Keratinocyte (primary cell): ENCODE measurements at regions not wholly inside any gene's neighbourhood (a gene's known extent, or its start where the extent isn't known, plus 50 kb on each side); places are given as distances from the start of the nearest gene placed in this dataset.

Source experiments
- EZH2 ChIP-seq: IDR thresholded peaks from one replicate; pipeline ENCODE4 v1.6.1; 2012; ENCODE audit warnings: inconsistent platforms, mild to moderate bottlenecking, low read length, moderate library complexity
- TF ChIP-seq, protein P1 (sequence below), 3 experiments: IDR thresholded peaks in 1 of 3; conservative IDR thresholded peaks in 1 of 3; optimal IDR thresholded peaks in 1 of 3; 2 replicates in 2 of 3; 3 replicates in 1 of 3; pipeline versions ENCODE3 to v1.5.1; 2011; ENCODE audit warnings: low read length in 3 of 3, mild to moderate bottlenecking in 3 of 3, moderate library complexity in 2 of 3, control low read depth in 1 of 3, inconsistent platforms in 1 of 3; ENCODE audit not compliant: insufficient read depth in 2 of 3; ENCODE audit errors: extremely low read depth in 1 of 3

DNA sequence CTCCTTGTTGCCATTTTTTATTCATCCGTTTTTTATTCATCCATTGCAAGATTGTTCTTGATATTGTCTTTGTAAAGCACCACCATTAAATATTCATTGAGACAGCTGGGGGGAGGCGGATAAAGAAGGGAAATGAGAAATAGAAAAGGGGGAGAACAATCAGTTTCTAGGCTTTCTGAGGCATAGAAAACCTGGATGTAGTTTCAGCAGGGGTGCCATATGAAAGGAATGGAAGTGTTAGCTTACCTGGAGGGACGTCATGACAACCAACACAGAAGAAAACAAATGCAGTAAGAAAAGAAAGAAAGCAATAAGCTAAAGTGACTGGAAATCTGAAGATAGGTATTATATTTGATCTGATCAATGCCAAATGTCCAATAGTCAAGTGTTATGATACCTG lies 276.1 kb downstream of the GASK1B start:
- TF ChIP-seq, protein P1, sequence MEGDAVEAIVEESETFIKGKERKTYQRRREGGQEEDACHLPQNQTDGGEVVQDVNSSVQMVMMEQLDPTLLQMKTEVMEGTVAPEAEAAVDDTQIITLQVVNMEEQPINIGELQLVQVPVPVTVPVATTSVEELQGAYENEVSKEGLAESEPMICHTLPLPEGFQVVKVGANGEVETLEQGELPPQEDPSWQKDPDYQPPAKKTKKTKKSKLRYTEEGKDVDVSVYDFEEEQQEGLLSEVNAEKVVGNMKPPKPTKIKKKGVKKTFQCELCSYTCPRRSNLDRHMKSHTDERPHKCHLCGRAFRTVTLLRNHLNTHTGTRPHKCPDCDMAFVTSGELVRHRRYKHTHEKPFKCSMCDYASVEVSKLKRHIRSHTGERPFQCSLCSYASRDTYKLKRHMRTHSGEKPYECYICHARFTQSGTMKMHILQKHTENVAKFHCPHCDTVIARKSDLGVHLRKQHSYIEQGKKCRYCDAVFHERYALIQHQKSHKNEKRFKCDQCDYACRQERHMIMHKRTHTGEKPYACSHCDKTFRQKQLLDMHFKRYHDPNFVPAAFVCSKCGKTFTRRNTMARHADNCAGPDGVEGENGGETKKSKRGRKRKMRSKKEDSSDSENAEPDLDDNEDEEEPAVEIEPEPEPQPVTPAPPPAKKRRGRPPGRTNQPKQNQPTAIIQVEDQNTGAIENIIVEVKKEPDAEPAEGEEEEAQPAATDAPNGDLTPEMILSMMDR (optimal IDR thresholded peaks at IDR 0.05 in 1 of 3, IDR thresholded peaks at IDR 0.05 in 1 of 3, conservative IDR thresholded peaks at IDR 0.05 in 1 of 3; ENCODE audit: extremely low read depth in 1 of 3, insufficient read depth in 2 of 3, low read length in 3 of 3): no peak
- no peak for TF ChIP-seq EZH2
